Umbilical cord (tissue), 1 donor: ENCODE measurements at regions not wholly inside any gene's neighbourhood (a gene's known extent, or its start where the extent isn't known, plus 50 kb on each side); places are given as distances from the start of the nearest gene placed in this dataset.
A peak's percentile ranks its signal among the peaks of the same experiment; 100 is the strongest.

Experiments
- DNase-seq: peaks from one replicate; pipeline ENCODE4 v3.0.0-alpha.2; 2015; ENCODE audit warnings: low spot score

DNA sequence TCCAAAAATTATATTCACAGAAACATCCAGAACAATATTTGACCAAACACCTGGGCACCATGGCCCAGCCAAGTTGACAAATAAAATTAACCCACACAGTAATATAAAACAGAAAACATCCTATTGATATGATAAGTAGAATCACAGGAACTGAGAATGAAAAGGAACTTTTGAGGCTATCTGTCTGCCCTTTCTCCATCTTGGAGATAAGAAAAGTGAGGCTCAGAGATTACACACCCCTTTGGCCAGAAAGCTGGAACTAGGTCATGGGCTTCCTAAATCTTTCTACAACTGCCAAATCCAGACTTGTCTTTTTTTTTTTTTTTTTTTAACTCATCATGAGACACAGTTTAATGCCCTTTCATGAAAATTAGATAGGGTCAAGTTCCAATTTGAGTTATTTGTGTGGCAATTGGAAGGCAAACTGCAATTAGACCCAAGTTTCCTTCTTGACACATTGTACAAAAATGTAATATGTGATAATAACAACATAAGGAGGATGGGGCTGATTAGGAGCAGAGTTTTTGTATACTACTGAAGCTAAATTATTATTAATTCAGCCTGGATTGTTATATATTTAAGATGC lies 137.2 kb downstream of the RPL22L1 start:
- DNase-seq = no peak

DNA sequence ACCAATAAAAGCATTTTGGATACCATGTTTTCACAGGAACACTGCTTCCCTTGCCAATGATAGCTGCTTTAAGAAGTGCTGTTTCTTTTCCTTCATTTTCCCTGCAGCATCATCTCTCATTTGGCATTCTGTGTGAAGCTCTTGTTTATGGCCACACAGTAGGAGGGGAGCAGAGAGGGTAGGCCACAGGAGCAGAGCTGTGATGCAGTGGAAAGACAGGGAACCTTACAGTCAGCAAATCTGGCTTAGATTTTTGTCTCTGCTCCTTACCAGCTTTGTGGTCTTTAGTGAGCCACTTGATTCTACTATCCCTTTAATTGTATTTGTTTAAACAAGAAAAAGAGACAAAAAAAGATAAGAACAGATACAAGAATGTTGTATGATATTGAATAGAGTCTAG lies 138.7 kb downstream of the RPL22L1 start:
- DNase-seq = no peak

DNA sequence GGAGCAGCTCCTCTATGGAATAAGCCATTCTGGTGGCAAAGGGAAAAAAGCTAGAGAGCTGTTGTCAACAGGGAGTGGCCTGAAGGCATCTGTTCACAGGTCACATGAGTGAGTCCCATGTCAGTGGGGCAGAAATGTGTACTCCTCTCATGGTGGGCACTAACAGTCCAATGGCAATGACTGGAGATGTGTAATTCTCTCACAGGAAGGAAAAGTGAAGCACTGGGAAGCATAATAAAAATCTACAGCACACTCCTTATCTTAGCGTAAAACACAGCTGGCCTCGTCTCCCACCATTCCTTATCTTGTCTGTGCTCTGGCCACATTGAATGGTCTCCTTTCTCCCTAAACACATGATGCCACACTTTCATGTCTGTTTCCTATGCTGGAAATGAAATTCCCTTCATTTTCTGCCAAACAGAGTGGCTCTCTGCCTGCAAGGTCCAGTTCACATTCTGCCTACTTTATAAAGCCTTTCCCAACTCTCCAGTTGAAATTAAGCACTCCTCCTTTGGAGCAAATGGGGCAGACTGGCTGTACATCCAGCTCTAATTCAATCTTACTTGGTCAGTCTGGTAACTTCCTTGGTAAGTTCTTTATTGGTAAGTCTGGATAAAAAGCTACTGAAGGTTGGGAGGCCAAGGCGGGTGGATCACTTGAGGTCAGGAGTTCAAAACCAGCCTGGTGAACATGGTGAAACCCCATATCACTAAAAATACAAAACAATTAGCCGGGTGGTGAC lies 139.8 kb downstream of the RPL22L1 start:
- peak; percentile 70 for DNase-seq

DNA sequence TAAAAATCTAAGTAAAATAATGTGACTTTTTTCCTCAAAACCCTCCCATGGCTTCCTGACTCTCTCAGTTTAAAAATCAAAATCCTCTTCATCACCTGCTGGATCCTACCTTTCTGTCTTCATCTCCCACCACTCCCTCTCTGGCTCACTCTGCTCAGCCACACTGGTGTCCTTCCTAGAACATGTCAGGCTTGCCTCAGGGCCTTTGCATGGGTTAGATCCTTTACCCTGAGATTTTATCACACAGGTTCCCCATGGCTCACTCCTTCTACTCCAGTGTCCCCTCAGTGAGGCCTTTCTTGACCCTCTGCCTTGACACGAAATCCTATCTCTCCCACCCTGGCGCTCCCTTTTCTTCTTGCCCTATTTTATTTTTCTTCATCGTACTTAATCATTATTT lies 141.8 kb downstream of the RPL22L1 start:
- no peak for DNase-seq

DNA sequence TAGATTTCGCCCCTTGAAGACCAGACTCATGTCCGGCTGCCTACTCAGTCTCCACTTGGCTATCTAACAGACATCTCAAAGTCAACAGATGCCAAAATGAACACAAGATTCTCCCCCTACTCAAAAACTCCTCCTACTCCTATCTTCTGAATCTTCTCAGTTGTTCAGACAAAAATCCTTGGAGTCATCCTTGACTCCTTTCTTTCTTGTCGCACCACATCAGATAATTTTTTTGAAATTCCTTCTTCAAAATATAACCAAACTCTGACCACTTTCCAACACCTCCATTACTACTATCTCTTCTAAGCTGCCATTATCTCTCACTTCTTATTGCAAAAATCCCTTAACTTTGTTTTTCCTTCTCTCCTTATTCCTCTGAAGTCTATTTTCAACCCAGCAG lies 141.9 kb upstream of the SLC7A14 start:
- no peak for DNase-seq

DNA sequence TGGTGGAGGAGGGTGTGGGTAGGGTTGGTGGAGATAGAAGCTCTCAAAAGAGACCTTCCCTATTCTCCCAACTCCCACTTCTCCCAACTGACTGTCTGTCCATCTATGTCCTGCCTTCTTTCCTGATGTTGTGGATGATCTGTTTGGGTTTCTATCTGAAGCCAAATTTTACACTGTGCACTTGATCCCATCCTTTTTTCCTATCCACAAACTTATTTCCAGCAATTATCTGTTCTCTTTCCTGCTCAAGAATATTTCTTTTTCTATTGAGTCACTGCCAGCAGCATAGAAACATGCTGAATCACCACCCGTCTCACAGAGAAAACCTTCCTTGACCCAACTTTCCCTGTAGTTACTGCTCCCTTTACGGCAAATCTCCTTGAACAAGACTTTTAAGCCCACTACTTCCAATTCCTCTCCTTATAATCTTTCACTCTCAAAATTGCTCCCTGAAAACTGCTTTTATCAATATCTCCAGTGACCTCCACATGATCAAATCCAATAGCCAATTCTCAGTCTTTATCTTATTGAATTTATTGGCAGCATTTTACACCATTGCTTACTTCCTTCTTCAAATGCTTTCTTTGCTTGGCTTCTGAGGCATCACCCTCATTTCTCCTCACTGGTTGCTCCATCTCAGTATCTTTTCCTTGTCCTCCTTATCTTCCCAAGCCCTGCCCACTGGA lies 141.2 kb upstream of the SLC7A14 start:
- DNase-seq = peak; percentile 79

DNA sequence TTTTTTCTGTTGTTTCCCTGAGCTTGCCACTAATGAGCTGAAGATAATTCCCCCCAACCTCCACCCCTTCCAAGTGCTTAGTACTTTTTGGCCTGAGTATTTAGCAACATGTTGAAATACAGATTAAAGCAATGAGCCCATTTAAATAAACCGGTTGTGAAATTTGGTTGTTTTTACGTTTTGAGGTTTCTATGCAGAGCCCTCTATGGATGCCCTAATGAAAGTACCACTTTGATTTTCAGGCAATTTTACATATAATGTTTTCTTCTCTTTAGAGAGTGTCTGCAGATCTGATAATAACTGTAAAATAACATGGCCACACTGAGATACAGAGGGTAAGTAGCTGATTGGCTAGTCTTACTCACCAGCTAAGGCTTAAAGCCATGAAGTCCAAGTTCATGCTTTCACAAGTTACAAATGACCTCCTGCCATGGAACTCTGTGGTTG lies 139.4 kb upstream of the SLC7A14 start:
- no peak for DNase-seq

DNA sequence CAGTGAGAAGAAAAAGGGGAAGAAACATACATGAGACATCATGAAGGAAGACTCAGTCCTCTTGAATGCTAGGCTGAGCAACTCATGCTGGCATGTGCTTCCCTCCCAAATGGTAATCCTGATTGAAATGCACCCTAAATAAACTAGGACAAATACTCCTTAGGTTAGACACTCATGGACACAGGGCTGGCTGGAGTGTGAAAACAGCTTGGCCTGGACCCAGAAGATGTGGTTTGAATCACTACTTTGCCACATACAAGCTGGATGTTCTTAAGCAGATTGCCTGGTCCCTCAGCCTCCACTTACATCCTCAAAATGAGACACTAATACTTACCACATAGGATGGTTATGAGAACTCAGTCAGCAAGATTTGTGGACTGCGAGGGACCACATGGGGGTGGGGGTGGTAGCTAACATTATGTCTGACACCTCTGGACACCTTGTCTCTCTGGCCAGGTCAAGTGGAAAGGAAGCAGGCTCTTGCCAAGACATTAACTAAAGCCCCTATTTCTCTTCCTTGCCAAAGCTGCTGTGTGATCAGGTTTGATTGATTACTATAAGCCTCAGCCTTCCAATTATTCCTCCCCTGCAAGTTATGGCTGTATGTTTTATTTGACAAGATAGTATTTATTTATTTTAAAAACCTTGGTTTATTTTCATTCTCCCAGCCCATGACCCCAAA lies 138.9 kb upstream of the SLC7A14 start:
- no peak for DNase-seq

DNA sequence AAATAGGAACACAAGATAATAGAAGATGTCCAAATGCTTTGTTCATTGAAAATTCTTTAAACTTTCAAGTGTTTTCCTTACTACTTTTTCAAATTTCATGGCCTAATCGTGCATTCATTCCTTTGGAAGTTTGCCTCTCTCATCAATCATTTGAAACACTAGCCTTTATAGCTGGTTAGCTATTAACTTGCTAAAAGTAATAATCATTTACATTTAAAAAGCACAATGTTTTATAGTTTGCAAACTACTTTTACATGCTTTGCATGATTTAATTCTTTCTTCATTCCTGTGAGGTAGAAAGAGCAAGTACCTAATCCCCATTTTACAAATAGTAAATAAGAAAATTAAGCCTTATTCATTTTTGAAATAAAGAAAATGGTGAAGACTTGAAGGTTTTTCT lies 137.4 kb upstream of the SLC7A14 start:
- no peak for DNase-seq

DNA sequence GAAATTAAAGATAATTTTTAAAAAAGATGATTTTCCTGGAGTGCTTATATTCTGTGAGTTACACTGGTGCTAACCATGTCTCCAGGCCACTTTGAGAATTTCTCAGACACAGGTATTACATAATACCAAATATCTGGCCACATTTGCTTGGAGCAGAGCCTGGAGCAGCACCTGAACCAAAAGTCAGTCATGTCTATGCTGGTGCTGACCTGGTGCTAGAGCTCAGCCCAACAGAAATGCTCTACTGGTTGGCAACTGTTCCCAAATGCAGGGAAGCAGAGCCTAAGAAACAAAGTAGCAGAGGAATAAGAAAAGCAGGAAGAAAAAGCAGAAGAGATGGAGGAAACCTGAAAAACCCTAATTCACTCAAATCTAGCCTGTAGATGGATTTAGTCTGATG lies 135.7 kb upstream of the SLC7A14 start:
- DNase-seq = no peak

DNA sequence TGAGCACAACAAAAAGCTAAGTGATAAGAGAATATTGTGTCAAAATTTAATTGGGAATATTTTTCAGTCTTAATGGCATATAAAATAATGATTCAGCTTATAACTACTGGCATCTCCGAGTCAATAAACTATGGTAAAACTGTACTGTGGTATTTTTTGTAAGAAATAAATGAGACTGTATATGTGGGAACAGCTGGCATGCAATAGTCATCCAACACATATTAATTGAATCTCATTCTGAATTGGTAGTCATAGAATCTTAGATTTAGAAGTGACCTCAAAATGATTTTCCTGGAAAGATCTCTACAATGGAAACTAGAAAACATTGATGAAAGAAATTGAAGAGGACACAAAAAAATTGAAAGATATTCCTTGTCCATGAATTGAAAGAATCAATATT lies 133.4 kb upstream of the SLC7A14 start:
- DNase-seq = no peak

DNA sequence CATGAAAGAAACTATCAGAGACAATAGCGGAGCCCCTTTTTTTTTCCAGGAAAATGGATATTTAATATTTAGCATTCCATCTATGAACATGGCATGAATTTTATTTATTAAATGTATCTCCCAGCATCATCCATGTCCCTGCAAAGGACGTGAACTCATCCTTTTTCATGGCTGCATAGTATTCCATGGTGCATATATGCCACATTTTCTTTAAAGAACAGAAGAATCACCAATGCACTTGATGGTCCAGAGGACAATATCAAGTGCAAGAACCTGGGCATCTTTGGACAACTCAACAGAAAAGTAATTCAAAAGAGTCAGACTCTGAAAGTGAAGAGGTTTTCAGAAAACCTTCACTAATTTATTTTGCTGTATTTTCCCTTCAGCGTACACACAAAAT lies 133.0 kb upstream of the SLC7A14 start:
- no peak for DNase-seq

DNA sequence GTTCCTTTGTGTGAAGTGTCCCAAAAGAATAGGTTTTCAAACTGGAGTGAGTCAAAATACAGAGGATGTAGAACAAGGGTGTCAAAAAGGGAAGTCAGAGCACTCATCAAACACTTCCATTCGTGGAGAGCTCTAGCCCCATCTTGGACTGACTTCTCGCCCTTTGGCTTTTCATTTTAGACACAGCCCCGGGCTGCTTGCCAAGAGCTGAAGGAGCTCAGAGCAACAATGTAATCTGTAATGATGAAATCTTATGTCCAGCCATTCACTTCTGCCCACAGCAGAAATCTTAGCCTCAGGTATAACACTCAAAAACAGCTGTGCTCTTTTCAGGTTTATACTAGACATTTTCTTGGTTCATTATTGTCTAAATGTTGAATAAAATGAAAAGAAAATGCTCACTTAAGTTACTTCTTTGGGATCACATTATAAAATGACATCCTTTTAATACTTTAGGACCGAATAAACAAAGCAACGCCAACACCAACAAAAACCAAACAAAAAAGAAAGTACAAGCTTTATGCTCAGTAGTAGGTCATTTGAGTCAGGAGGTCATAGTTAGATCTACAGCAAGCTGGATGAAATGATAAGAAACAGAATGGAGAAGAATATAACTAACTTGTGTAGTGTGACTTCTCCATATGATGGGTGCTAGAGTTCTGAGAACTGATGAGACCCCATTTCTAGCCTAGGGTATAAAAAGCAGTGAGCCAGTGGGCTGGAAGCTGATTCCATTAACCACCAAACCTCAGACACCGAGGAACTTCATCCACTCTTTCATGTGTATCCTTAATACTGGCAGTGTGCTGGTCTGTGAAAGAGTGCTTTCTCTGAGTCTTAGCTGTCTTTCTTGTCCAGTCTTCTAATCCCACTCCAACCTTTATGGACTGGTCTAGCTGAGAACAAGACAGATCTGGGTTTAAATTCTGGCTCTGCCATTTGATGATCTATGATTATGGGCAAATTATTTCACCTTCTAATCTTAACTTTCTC lies 131.8 kb upstream of the SLC7A14 start:
- DNase-seq = no peak

DNA sequence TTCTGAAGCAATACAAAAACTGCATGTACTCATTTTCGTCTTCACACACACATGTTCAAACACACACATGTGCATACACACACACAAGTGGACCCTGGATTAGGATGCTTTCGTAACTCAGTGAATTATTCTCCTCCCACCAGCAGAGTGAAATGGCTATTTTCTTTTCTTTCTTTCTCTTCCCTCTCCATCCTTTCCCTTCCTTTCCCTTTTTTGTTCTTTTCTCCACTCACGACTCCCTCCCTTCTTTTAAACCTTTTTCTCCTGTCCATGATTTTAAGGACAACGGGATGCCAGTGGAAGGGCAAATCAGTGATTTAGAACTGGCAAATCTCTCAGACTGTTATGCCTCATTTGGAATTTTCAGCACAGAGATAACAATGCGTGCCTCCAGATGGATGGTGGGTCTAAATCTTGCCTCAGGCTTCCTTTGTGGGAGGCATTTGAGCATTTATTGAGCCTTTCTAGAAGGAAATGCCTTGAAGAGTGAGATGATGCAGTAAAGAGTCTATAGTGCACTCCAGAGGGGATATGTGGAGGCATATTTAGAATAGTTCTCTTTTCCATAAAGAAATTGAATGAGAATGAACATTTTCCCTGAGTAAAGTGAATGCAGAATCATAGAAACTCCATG lies 130.4 kb upstream of the SLC7A14 start:
- DNase-seq = no peak

DNA sequence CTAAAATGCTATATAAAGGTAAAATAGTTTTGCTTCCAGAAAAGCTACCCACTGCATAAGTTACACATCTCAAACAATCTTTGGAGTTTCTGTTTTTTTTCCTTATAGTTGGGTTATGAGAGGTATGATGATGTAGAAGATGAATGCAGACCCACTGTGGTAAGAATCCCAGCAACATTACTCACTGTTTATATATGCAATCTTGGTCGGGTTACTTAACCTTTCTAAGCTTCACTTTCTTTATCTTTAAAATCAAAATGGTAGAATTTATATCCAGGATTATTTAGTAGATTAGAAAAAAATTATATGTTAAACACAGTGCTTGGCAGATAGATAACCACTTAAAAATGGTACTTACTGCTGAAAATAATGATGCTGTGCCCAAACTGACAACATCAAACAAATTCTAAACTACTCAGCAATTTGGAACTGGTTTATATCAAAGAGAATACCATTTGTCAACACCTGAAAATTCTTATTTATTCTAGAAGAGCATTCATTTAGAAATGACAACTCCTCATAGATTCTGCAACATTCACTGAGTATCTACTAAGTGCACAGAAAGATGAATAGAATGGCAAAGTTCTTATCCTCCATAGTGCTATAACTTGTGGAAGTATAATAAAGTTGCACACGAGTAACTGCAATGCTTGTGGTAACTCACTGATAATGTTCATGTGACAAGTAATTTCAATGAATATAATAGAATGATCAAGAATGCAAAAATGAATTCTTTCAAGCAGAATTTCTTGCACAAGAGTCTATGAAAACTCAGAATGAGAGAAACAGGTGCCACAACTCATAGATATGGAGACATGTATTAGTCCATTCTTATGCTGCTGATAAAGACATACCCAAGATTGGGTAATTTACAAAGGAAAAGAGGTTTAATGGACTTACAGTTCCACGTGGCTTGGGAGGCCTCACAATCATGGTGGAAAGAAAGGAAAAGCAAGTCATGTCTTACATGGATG lies 129.0 kb upstream of the SLC7A14 start:
- DNase-seq = peak; percentile 78

DNA sequence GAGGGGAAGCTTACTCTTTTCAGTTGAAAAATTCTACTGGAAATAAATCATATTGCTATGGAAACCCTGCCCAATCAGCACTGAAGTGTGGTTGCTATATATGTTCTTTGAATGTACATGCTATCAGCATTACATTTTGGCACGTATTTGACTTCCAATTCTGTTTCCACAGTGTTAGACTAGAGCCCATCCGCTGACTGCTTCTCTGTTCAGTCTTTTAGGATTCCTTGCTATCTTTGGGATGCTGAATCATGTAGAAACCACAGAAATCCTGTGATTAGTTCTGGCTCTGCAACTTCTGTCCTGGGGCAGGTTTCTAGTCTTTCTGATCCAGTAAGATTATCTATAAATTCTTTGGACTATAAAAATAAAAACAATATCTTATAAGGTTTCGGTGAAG lies 128.2 kb upstream of the SLC7A14 start:
- DNase-seq = peak; percentile 93

DNA sequence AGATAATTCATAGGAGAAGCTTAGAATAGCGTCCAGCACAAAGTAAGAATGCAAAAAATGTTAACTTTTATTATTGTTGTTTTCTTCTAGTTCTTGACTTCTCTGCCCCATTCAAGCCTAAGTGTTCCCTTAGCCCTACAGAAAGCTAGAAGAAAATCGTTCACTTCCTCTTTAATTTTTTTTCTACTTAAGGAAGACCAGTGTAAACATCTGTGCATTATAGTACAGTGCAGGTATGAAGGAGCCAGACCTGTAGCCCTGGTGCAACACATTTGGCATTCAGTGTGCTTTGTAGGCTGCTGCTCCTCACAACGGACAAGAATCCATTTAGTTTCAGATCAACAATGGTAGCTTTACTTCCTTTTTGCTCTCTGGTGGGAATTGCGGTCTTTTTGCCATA lies 127.8 kb upstream of the SLC7A14 start:
- DNase-seq = no peak

DNA sequence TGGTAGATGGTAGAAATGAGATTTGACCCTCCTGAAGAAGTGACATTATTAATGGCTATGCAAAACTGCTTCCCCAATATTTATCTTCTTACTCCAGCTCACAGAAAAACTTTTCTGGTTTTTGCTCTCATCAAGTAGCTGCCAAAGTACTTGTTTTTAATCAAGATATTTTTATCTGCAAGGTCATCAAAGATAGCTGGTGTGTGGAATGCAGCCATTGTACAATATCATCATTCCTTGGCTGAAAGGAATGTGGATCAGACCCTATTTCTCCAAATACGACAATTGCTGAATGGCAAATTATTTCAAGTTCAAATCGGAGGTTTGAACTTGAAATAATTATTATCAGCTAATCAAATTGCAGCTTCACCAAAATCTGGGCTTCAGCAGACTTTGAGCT lies 126.9 kb upstream of the SLC7A14 start:
- DNase-seq = no peak

DNA sequence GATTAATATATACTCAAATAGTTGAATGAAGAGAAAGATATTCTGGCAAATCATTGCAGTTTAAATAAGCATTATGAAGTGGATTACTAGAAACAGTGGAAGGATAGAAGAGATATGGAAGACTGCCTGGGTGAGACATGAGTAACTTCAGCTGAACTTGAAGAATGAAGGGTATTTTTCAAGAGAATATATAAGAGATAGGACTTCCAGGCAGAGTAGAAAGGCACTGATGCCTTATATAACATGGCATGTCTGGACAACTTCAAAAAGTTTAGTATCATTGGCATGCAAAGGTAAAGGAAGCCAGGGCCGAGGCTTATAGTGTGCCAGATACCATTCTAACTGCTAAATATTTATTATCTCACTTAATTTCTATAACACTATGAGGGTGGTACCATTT lies 126.5 kb upstream of the SLC7A14 start:
- peak; percentile 24 for DNase-seq

DNA sequence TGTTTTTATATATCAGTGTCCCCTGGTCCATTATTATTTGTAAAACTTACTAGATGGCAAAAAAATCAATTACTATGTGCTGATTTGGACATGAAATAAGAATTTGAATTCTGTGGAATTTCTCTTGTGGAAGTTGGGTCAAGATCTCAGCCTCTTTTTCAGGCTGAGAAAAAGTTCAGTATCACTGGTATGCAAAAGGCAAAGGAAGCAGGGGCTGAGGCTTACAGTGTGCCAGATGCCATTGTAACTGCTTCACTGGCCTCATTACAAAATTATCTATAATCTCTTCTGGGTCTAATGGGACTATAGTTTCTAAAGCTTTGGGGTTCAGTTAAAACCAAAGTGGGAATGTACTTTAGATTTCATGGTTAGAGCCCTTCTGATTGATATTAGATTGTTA lies 125.9 kb upstream of the SLC7A14 start:
- no peak for DNase-seq
